CD4-positive, alpha-beta T cell treated with Interleukin-17A for 4 hours (primary cell): ENCODE measurements at regions not wholly inside any gene's neighbourhood (a gene's known extent, or its start where the extent isn't known, plus 50 kb on each side); places are given as distances from the start of the nearest gene placed in this dataset.

ENCODE experiments used
- DNase-seq: peaks from one replicate; pipeline ENCODE4 v3.0.0-alpha.2; 2020; ENCODE audit warnings: mixed read lengths

DNA sequence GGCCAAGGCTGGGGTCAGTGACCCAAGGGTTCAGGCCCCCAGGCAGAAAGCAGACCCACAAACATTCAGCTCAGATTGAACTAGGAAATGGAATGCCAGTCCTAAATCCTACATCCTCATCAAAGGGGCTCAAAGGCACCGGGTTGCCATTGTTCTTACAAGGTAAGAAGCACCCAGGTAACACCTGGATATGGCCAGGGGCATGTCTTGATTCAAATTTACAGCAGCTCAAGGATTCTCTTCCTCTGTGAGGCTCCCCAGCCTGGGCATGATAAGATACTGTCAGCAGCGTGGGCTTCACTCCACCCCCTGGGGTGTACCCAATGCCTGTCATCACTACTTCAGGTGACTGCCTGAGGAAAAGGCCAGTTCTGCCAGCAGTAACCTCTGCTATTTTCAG, 92.1 kb upstream of the FSTL4 start:
- DNase-seq = no peak

GRCh38 chr5:133703935-133704334, 91.6 kb upstream of the FSTL4 start:
- DNase-seq = no peak

DNA sequence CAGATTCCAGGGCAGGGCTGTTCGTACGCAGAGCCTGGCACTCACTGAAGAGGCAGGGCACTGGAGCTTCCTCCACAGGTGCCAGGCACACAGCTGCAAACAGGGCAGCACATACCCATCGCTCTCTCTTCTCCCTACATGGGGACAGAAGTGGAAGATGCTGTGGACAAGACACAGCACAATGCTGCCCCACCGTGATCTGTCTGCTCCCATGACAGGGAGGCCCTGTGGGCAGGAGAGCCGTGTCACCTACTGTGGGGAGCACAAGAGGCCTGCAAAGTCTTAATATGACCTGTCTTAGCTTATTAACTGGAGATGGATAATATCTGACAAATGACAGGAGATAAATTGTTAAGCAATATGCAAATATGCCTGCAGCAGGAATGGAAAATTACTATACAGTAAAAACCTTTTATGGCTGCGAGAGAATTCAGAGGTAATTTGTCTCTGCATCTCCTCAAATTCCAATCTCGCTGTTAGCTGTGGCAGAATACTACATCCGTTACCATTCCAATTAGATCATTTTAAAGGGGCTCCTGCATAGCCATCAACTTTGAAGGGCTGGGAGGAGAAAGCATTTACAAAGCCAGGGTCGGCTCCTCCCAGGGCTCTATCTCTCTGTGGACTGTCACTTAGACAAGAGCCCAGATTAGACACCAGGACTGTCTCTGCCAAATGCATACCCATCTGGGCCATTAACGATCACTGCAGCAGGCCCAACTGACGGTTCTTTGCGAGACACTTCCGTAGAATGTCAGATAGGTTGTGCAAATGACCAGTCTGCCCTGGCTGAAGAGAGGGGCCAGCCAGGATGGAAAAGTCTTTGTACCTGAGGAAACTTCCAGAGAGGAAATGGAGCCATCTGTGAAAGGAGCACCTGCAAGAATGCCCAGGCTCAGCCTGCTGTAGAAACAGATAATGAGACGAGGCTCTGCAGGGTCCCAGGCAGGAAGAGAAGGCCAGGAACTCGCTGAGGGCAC, 90.7 kb upstream of the FSTL4 start:
- DNase-seq = no peak

GRCh38 chr5:133701871-133702270, 89.5 kb upstream of the FSTL4 start:
- DNase-seq = no peak

GRCh38 chr5:133700251-133700650, 87.9 kb upstream of the FSTL4 start:
- DNase-seq = no peak

- DNase-seq = no peak
Measured at GRCh38 chr5:133698646-133699526, 86.5 kb upstream of the FSTL4 start.

- DNase-seq = no peak
Measured at GRCh38 chr5:133698259-133698554, 85.9 kb upstream of the FSTL4 start.

GRCh38 chr5:133697536-133698258, 85.4 kb upstream of the FSTL4 start:
- no peak for DNase-seq

- no peak for DNase-seq
Measured at GRCh38 chr5:133696782-133697507, 84.6 kb upstream of the FSTL4 start.

DNA sequence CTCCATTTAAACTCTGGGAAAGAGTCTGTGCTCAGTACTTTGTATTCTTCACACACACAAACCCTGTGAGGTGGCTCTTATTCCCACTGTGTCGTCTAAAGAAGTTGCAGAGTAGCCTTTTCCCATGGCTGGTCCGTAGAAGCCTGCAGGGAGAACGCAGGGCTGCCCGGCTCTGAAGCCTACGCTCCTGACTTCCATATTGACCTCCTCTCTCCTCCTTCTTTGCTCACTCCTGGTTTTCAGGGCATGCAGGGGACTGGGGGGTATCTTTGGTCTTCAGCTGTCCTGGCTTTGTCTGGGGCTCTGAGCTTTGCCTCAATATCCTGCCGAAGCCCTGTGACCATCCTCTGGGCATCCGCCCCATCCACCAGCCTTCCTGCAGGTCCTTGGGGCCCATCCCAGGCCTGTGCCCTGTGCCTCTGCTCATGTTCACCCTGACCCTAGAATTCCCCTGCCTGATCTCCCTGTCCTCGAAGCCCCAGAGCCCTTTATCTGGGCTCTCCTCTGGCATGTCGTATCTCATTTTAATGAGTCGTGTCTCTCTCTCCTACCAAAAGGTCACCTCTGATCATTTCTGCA, 83.8 kb upstream of the FSTL4 start:
- no peak for DNase-seq

GRCh38 chr5:133694181-133694831, 82.0 kb upstream of the FSTL4 start:
- no peak for DNase-seq

DNA sequence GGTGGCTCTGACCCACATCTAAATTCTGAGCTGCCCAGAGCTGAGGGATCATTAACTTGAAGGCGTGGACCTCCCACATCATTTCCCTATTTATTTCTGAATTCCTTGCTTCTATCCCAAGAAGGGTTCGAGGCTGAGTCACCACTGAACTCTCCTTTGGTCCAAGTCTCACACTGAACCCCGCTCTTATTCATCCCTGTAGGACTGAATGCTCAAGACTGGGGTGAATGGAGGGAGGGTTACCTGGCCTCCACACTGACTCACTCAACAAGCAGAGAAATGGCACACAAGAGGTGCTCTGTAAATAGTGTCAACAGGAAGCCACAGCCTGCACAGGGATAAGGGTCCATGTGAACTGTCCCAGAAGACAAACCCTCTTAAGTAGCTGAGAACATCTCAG, 79.1 kb upstream of the FSTL4 start:
- no peak for DNase-seq

DNA sequence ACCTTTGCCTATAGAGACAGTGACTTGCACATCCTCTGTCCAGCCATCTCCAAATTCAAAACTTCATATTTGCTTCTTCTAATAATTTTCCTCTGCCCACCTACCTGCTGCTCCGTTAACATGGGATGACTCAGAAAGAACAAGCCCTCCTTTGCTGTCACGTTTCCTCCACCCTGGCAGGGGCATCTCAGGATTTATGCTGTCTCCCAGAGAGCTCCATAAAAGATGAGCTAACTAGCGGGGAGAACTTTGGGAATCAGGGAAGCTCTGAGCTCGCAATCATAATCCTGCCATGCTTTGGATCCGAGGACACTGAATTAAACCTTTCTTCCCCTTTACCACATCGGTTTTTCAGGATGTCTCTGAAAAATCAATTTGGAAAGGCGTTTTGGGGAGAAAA, 78.4 kb upstream of the FSTL4 start:
- no peak for DNase-seq

- DNase-seq = no peak
Measured at GRCh38 chr5:133688391-133688790, 76.0 kb upstream of the FSTL4 start.

DNA sequence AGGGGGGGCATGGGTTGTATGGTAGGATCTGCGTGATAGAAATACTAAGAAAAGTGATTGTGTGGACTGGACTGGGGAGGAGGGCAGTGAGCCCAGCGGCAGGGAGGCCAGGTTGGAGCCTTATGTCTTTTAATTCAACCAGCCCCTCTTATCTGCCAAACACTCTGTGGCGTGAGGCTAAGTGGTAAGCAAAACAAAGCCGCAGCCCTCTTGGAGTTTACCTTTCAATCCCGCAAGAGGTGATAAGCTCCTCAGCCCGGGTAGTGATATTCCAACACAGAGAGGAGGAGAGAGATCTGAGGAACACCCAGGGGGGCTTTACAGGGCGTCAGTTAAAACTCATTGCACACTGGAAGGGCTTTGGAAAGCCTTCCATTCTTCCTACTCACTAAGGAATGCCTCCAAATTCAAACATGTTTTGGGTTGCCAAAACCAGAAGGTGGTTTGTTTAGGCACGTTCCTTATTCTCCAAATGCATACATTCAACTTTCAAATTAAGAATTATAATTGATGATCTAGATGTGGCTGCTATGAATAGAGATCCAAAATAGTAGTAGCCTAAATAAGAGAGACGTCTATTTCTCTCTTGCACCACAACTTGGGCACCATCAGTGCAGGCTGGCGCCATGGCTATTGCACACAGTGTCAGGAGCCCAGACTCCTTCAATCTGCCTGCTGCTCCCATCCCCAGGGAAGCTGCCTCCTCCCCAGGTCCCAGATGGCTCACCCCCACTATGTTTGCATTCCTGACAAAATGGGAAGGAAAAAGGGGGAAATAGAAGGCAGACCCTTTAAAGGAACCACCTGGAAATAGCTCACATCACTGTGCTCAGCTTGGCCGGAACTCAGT, 75.1 kb upstream of the FSTL4 start:
- no peak for DNase-seq

DNA sequence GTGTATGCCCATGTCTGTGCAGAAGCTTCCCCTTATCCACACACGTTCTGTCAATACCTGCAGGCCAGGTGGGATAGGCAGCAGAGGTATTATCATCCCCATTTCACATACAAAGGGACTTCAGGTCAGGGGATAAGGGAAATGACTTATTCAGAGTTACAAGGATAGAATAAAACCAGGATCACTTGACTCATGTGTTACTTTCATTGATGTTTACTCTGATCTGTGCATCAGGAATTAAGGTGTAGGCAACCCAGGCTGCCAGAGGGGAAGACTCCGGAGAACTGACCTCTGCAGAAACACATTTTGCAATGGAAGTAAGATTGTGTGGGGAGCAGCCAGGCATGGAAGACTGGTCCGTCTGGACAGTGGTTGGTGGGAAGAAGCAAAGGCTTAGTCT, 74.2 kb upstream of the FSTL4 start:
- DNase-seq = no peak

DNA sequence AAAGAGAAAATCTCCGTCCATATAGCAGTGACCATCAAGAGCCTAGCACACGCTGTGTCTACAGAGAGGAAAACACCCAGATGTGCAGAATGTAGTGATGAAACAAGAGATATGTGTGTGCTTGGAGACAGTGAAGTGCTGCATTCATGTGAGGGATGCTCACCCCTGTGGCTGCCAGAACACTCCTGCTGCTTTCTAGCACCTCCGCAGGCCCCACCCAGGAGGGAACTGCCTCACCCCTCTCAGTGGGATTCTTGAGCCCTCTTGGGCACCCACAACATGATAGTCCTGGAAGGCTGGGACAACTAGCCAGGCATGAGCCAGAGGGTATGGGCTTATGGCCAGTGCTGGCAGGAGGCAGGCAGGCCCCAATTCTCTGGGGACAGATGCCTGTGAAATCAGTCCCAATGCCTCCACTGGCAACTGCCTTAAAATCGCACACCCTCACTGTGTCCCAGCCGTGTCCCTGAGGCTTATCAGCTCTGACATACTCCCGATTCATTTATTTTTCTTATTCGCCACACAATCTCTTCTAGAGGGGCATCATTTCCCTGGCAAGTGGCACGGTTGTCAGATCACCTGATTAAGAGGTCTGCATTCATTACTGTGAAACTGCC, 73.2 kb upstream of the FSTL4 start:
- no peak for DNase-seq

DNA sequence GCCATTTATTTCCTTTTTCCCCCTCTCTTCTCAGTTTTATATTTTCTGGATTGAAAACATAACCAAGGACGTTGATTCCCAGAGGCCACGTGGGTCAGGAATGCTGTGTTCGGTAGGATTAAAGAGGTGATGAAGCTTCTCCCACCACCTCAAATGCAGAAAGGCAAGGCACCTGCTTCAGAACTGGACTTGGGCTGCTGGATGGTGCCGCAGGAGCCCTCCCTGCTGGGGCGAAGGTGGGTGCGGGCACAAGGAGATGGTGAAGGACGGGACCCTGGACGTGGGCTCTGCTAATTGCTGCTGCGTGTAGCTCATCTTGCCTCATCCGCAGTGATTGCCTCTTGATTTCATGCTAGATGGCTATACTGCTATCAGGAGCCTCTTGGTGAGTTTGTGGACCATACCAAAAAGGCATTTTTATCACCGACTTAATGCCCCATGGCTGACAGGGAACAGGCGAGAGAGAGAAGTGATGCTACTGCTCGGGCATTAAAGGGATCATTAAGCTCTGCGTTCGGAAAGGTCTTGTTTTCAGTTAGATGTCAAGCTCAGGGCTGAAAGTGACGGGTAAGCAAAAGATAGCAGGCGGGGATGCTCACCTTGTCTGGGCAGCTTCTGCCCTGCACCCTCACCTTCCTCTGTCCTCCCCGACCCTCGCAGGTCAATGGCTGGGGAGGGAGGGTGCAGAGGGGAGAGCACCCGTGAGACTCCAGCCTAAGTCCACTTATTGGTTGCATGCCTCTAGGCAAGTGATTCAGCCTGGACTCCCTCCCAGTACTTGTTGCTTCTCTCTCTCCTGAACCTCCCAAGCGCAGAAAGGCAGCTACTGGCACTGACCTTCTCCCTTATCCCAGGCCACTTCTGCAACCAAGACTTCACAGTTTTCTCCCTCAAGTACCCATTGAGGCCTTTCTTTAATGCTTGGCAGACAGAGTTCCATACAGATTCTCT, 71.6 kb upstream of the FSTL4 start:
- DNase-seq = no peak

- no peak for DNase-seq
Measured at GRCh38 chr5:133682451-133682850, 70.1 kb upstream of the FSTL4 start.
